GM18907 (cell line): ENCODE measurements at regions not wholly inside any gene's neighbourhood (a gene's known extent, or its start where the extent isn't known, plus 50 kb on each side); places are given as distances from the start of the nearest gene placed in this dataset.
"Not testable (repeated sequence)": the region's sequence is repeated elsewhere in the genome, so short reads cannot be mapped to it uniquely, and the experiment has no call there.

Experiments used
- ATAC-seq: cut with Tn5 transposase; IDR thresholded peaks from one replicate; pipeline ENCODE4 v1.9.1; 2021; ENCODE audit warnings: mild to moderate bottlenecking, moderate library complexity; ENCODE audit not compliant: unreplicated experiment

- ATAC-seq: not testable (repeated sequence)
These were observed 4461.2 kb upstream of the TPTE start for GRCh38 chr21:6060054-6060681.

GRCh38 chr21:6066320-6066985 is 4454.9 kb upstream of the TPTE start:
- ATAC-seq: not testable (repeated sequence)

GRCh38 chr21:6068098-6068831 is 4453.1 kb upstream of the TPTE start:
- not testable (repeated sequence) for ATAC-seq

GRCh38 chr21:6070213-6070612 is 4451.2 kb upstream of the TPTE start:
- ATAC-seq: not testable (repeated sequence)

GRCh38 chr21:6072691-6073090 is 4448.7 kb upstream of the TPTE start:
- not testable (repeated sequence) for ATAC-seq

- ATAC-seq: not testable (repeated sequence)
These were observed 4447.2 kb upstream of the TPTE start for GRCh38 chr21:6073993-6074705.

- not testable (repeated sequence) for ATAC-seq
These were observed 4446.4 kb upstream of the TPTE start for GRCh38 chr21:6074935-6075334.

- not testable (repeated sequence) for ATAC-seq
These were observed 4445.7 kb upstream of the TPTE start for GRCh38 chr21:6075627-6076208.

GRCh38 chr21:6077358-6077757 is 4444.0 kb upstream of the TPTE start:
- ATAC-seq: not testable (repeated sequence)

GRCh38 chr21:6078902-6079301 is 4442.5 kb upstream of the TPTE start:
- ATAC-seq: not testable (repeated sequence)

- ATAC-seq: not testable (repeated sequence)
These were observed 4440.3 kb upstream of the TPTE start for GRCh38 chr21:6080941-6081655.

GRCh38 chr21:6082166-6082565 is 4439.2 kb upstream of the TPTE start:
- not testable (repeated sequence) for ATAC-seq

- not testable (repeated sequence) for ATAC-seq
These were observed 4437.7 kb upstream of the TPTE start for GRCh38 chr21:6083574-6084120.

- not testable (repeated sequence) for ATAC-seq
These were observed 4435.3 kb upstream of the TPTE start for GRCh38 chr21:6086038-6086437.

- not testable (repeated sequence) for ATAC-seq
These were observed 4433.7 kb upstream of the TPTE start for GRCh38 chr21:6087579-6088178.

- ATAC-seq: not testable (repeated sequence)
These were observed 4431.0 kb upstream of the TPTE start for GRCh38 chr21:6090286-6090908.

- not testable (repeated sequence) for ATAC-seq
These were observed 4429.9 kb upstream of the TPTE start for GRCh38 chr21:6091335-6092027.

GRCh38 chr21:6092401-6092800 is 4429.0 kb upstream of the TPTE start:
- ATAC-seq: not testable (repeated sequence)
